Calu3 (cell line): ENCODE measurements at regions not wholly inside any gene's neighbourhood (a gene's known extent, or its start where the extent isn't known, plus 50 kb on each side); places are given as distances from the start of the nearest gene placed in this dataset.

Experiments
- BruUV-seq: library from RNA; stranded (reverse); fragments of 400-500 nt; replicated peaks from 2 replicates; lab custom pipeline; 2021; lab: Mats Ljungman, UMichigan
- CTCF ChIA-PET: fragments of 300-600 bp; sonication (Branson Sonifier 250); formaldehyde crosslinking; loops from one replicate; lab custom pipeline; 2022; ENCODE audit warnings: antibody characterized with exemption; lab: Charles Lee
- DNase-seq: peaks from one replicate; pipeline ENCODE4 v3.0.0; 2022
- H3K27ac Mint-ChIP-seq: one replicate; pipeline ENCODE4 v1.8.0; 2022; ENCODE audit warnings: mixed read lengths; ENCODE audit not compliant: unreplicated experiment
- H3K27me3 Mint-ChIP-seq: one replicate; pipeline ENCODE4 v1.8.0; 2022; ENCODE audit warnings: mixed read lengths; ENCODE audit not compliant: unreplicated experiment
- H3K36me3 Mint-ChIP-seq: one replicate; pipeline ENCODE4 v1.8.0; 2022; ENCODE audit warnings: mild to moderate bottlenecking, moderate library complexity, mixed read lengths; ENCODE audit not compliant: insufficient read depth, unreplicated experiment
- H3K4me1 Mint-ChIP-seq: one replicate; pipeline ENCODE4 v1.8.0; 2022; ENCODE audit warnings: mild to moderate bottlenecking, low read depth, mixed read lengths; ENCODE audit not compliant: unreplicated experiment
- H3K4me3 Mint-ChIP-seq: one replicate; pipeline ENCODE4 v1.8.0; 2022; ENCODE audit warnings: mild to moderate bottlenecking, low read depth, moderate library complexity, mixed read lengths; ENCODE audit not compliant: unreplicated experiment
- H3K9me3 Mint-ChIP-seq: one replicate; pipeline ENCODE4 v1.8.0; 2022; ENCODE audit warnings: low read depth, mixed read lengths; ENCODE audit not compliant: unreplicated experiment
- CTCF ChIP-seq: fragments of 200-600 bp; IDR thresholded peaks from one replicate; pipeline ENCODE4 v1.8.0; 2022; ENCODE audit warnings: antibody characterized with exemption; ENCODE audit not compliant: unreplicated experiment
- intact Hi-C: fragments of 100-400 bp; cut with micrococcal nuclease; formaldehyde crosslinking; loops from one replicate; pipeline ENCODE4 v1.10.0; 2022; ENCODE audit not compliant: unreplicated experiment

GRCh38 chr1:99579691-99580172 lies 66.2 kb upstream of the PALMD start:
- no peaks in the 10 kb centered on the region for H3K36me3 Mint-ChIP-seq
- H3K4me1 Mint-ChIP-seq = peaks cover 27% of the 10 kb centered on the region
- BruUV-seq = no TSS peak
- no peaks in the 10 kb centered on the region for H3K9me3 Mint-ChIP-seq
- no peak for DNase-seq
- no peaks in the 10 kb centered on the region for H3K27me3 Mint-ChIP-seq
- no peak overlapping the region for H3K4me3 Mint-ChIP-seq
- intact Hi-C loops = no loop called here
- CTCF ChIA-PET = interaction anchor here (1.1 kb wide), 1 partner anchor 10 kb away, joined by 5 read pairs; no protein-coding TSS in a partner anchor
- TF ChIP-seq CTCF = no peak
- H3K27ac Mint-ChIP-seq = peak overlapping the region; percentile 75

- intact Hi-C loops = no loop called here
- no peaks in the 10 kb centered on the region for H3K9me3 Mint-ChIP-seq
- no peak overlapping the region for H3K27ac Mint-ChIP-seq
- no peaks in the 10 kb centered on the region for H3K27me3 Mint-ChIP-seq
- no peak for TF ChIP-seq CTCF
- no peaks in the 10 kb centered on the region for H3K36me3 Mint-ChIP-seq
- no peak for DNase-seq
- peaks cover 27% of the 10 kb centered on the region for H3K4me1 Mint-ChIP-seq
- CTCF ChIA-PET = no interaction called here
- no TSS peak for BruUV-seq
- no peak overlapping the region for H3K4me3 Mint-ChIP-seq
Measured at GRCh38 chr1:99580451-99580850, 65.5 kb upstream of the PALMD start.

GRCh38 chr1:99587008-99587407 lies 58.9 kb upstream of the PALMD start:
- Mint-ChIP-seq H3K36me3 (no peaks in the 10 kb centered on the region), H3K27me3 (no peaks in the 10 kb centered on the region), H3K4me3 (no peak overlapping the region), H3K27ac (no peak overlapping the region), H3K9me3 (no peaks in the 10 kb centered on the region), H3K4me1 (peaks cover 26% of the 10 kb centered on the region)
- BruUV-seq = no TSS peak
- DNase-seq = no peak
- CTCF ChIA-PET = no interaction called here
- no peak for TF ChIP-seq CTCF
- intact Hi-C loops = no loop called here

DNA sequence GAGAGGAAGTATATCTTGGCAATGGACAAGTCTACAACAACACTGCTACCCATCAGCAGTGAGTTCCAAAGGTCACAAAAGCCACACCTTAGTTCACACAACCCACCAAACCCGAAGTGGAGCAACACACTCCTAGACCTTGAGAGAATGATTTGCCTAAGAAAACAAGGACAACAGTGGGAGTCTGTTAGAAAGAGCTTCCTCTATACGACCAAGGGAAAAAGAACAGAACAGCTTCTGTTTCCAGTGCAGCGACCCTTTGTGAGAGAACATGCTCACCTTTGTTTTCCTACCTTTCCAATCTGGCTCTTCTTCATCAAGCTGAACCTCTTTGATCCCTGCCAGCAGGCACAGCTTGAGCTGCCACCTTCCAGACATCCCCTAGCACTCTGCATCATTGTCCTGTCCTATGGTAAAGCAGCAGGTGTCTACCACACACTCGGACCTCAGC lies 56.7 kb upstream of the PALMD start:
- BruUV-seq = no TSS peak
- intact Hi-C loops = loop anchor here (2.0 kb wide), 1 partner anchor 26 kb away; no protein-coding TSS in a partner anchor
- H3K9me3 Mint-ChIP-seq = no peaks in the 10 kb centered on the region
- CTCF ChIA-PET = interaction anchor here (0.9 to 1.1 kb wide), 3 partner anchors 10 to 62 kb away, joined by 3 to 5 read pairs (median 3); no protein-coding TSS in a partner anchor
- no peak for TF ChIP-seq CTCF
- no peak overlapping the region for H3K4me3 Mint-ChIP-seq
- peak; percentile 42 for DNase-seq
- H3K27me3 Mint-ChIP-seq = no peaks in the 10 kb centered on the region
- peaks cover 26% of the 10 kb centered on the region for H3K4me1 Mint-ChIP-seq
- peak overlapping the region; percentile 19 for H3K27ac Mint-ChIP-seq
- H3K36me3 Mint-ChIP-seq = no peaks in the 10 kb centered on the region
